Fibroblast of lung (primary cell): ENCODE measurements at regions not wholly inside any gene's neighbourhood (a gene's known extent, or its start where the extent isn't known, plus 50 kb on each side); places are given as distances from the start of the nearest gene placed in this dataset.

Experiments used
- DNase-seq, 2 donors: peaks; one replicate each; pipeline versions ENCODE4 v3.0.0 to v3.0.0-alpha.2; 2010; ENCODE audit warnings: low read depth in 2 of 2
- H2AFZ ChIP-seq: 2 replicates; pipeline ENCODE4 v1.5.1; 2012; ENCODE audit warnings: low read length, control low read depth, inconsistent platforms
- H3K27ac ChIP-seq: 2 replicates; pipeline ENCODE4 v1.5.1; 2011; ENCODE audit warnings: low read length, control low read depth; ENCODE audit not compliant: insufficient read depth
- H3K27me3 ChIP-seq: 2 replicates; pipeline ENCODE4 v1.5.1; 2011; ENCODE audit warnings: mild to moderate bottlenecking, low read length; ENCODE audit not compliant: control insufficient read depth, insufficient read depth
- H3K36me3 ChIP-seq: 2 replicates; pipeline ENCODE4 v1.5.1; 2011; ENCODE audit warnings: low read length; ENCODE audit not compliant: control insufficient read depth, insufficient read depth
- H3K4me1 ChIP-seq: 2 replicates; pipeline ENCODE4 v1.5.1; 2011; ENCODE audit warnings: low read length; ENCODE audit not compliant: control insufficient read depth, insufficient read depth; ENCODE audit errors: extremely low read depth
- H3K4me2 ChIP-seq: 2 replicates; pipeline ENCODE4 v1.5.1; 2011; ENCODE audit warnings: low read length, control low read depth; ENCODE audit not compliant: insufficient read depth; ENCODE audit errors: extremely low read depth
- H3K4me3 ChIP-seq, 4 experiments: fragments of 200-600 bp in 1 of 4; sonication (generic) in 1 of 4; replicated peaks in 1 of 4; 2 replicates each; pipeline ENCODE4 v1.5.1; 2011 to 2016; ENCODE audit warnings: low read length in 4 of 4, low read depth in 3 of 4, mild to moderate bottlenecking in 3 of 4, control low read depth in 2 of 4, inconsistent platforms in 1 of 4, mixed read lengths in 1 of 4; ENCODE audit not compliant: insufficient read depth in 1 of 4; ENCODE audit errors: control extremely low read depth in 1 of 4
- H3K79me2 ChIP-seq: 2 replicates; pipeline ENCODE4 v1.5.1; 2012; ENCODE audit warnings: mild to moderate bottlenecking, low read length, inconsistent platforms; ENCODE audit not compliant: control insufficient read depth, insufficient read depth
- H3K9ac ChIP-seq: 2 replicates; pipeline ENCODE4 v1.5.1; 2011; ENCODE audit warnings: mild to moderate bottlenecking, low read length, control low read depth; ENCODE audit not compliant: insufficient read depth
- H3K9me3 ChIP-seq: 2 replicates; pipeline ENCODE4 v1.5.1; 2012; ENCODE audit warnings: low read depth, low read length; ENCODE audit not compliant: control insufficient read depth, insufficient read depth
- H4K20me1 ChIP-seq: 2 replicates; pipeline ENCODE4 v1.5.1; 2011; ENCODE audit warnings: low read length; ENCODE audit not compliant: control insufficient read depth, insufficient read depth; ENCODE audit errors: extremely low read depth
- CTCF ChIP-seq, 2 donors: IDR thresholded peaks in 1 of 2; conservative IDR thresholded peaks in 1 of 2; 1 replicate in 1 of 2; 2 replicates in 1 of 2; pipeline ENCODE4 v1.5.1; 2011 to 2012; ENCODE audit warnings: low read length in 2 of 2, control low read depth in 1 of 2, inconsistent platforms in 1 of 2, low read depth in 1 of 2, mild to moderate bottlenecking in 1 of 2
- EZH2 ChIP-seq: IDR thresholded peaks from 2 replicates; pipeline ENCODE4 v1.5.1; 2012; ENCODE audit warnings: low read length, control low read depth, mild to moderate bottlenecking; ENCODE audit errors: missing control alignments

- no peak for TF ChIP-seq EZH2
- TF ChIP-seq CTCF (conservative IDR thresholded peaks at IDR 0.05 in 1 of 2, IDR thresholded peaks at IDR 0.05 in 1 of 2; ENCODE audit: low read depth in 1 of 2, low read length in 2 of 2): no peak
- no peak for DNase-seq
These were observed 1354.5 kb downstream of the BRD1 start for GRCh38 chr22:48473202-48473601.

GRCh38 chr22:48464246-48464645 lies 1363.4 kb downstream of the BRD1 start:
- Histone ChIP-seq H2AFZ (no peak overlapping the region), H3K4me3 (no peak overlapping the region), H3K27ac (no peak overlapping the region), H3K4me2 (no peak overlapping the region), H3K4me1 (no peaks in the 10 kb centered on the region), H4K20me1 (no peaks in the 10 kb centered on the region), H3K9me3 (no peaks in the 10 kb centered on the region), H3K27me3 (no peaks in the 10 kb centered on the region), H3K79me2 (no peaks in the 10 kb centered on the region), H3K36me3 (no peaks in the 10 kb centered on the region), H3K9ac (no peak overlapping the region)
- no peak for TF ChIP-seq CTCF (conservative IDR thresholded peaks at IDR 0.05 in 1 of 2, IDR thresholded peaks at IDR 0.05 in 1 of 2; ENCODE audit: low read depth in 1 of 2, low read length in 2 of 2)
- no peak for TF ChIP-seq EZH2
- no peak for DNase-seq

More at GRCh38 chr22:48473202-48473601, 1354.5 kb downstream of the BRD1 start:
- H4K20me1 ChIP-seq: no peaks in the 10 kb centered on the region
- no peak overlapping the region for H3K9ac ChIP-seq
- no peaks in the 10 kb centered on the region for H3K9me3 ChIP-seq
- H3K27me3 ChIP-seq: no peaks in the 10 kb centered on the region
- H3K36me3 ChIP-seq: no peaks in the 10 kb centered on the region
- no peaks in the 10 kb centered on the region for H3K4me1 ChIP-seq
- no peak overlapping the region for H3K4me2 ChIP-seq
- no peak overlapping the region for H3K27ac ChIP-seq
- H3K79me2 ChIP-seq: no peaks in the 10 kb centered on the region
- no peak overlapping the region for H2AFZ ChIP-seq
- H3K4me3 ChIP-seq: no peak overlapping the region

GRCh38 chr22:48459859-48460823 lies 1367.5 kb downstream of the BRD1 start:
- no peaks in the 10 kb centered on the region for H3K36me3 ChIP-seq
- H3K79me2 ChIP-seq: no peaks in the 10 kb centered on the region
- TF ChIP-seq CTCF (conservative IDR thresholded peaks at IDR 0.05 in 1 of 2, IDR thresholded peaks at IDR 0.05 in 1 of 2; ENCODE audit: low read depth in 1 of 2, low read length in 2 of 2) (no peak), EZH2 (no peak)
- no peak overlapping the region for H2AFZ ChIP-seq
- no peaks in the 10 kb centered on the region for H3K9me3 ChIP-seq
- no peaks in the 10 kb centered on the region for H4K20me1 ChIP-seq
- H3K4me2 ChIP-seq: no peak overlapping the region
- no peaks in the 10 kb centered on the region for H3K4me1 ChIP-seq
- H3K4me3 ChIP-seq: no peak overlapping the region
- no peak overlapping the region for H3K9ac ChIP-seq
- no peak for DNase-seq
- H3K27me3 ChIP-seq: no peaks in the 10 kb centered on the region
- no peak overlapping the region for H3K27ac ChIP-seq
